ENCODE measurements at regions not wholly inside any gene's neighbourhood (a gene's known extent, or its start where the extent isn't known, plus 50 kb on each side); places are given as distances from the start of the nearest gene placed in this dataset.

DNA sequence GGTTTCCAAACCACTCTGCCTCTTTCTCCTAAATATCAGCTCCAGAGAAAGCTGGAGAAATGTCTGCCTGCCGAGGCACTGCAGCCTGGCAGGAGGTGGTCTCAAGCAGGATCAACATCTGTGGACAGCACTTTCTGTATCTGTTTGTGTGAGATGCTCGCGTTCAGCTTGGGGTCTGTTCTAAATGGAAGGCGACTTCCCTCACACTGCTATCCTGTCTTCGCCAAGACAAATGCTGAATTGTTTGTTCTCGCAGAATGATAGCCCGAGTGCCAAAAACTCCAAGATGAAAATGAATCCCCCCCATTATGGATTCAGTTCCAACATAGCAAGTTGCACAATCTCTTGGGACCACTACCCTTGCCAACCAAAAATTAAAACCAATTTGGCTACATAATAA, 72.2 kb upstream of the PALS2 start:
- H3K27ac ChIP-seq = no peak overlapping the region
- TF ChIP-seq, protein P1, sequence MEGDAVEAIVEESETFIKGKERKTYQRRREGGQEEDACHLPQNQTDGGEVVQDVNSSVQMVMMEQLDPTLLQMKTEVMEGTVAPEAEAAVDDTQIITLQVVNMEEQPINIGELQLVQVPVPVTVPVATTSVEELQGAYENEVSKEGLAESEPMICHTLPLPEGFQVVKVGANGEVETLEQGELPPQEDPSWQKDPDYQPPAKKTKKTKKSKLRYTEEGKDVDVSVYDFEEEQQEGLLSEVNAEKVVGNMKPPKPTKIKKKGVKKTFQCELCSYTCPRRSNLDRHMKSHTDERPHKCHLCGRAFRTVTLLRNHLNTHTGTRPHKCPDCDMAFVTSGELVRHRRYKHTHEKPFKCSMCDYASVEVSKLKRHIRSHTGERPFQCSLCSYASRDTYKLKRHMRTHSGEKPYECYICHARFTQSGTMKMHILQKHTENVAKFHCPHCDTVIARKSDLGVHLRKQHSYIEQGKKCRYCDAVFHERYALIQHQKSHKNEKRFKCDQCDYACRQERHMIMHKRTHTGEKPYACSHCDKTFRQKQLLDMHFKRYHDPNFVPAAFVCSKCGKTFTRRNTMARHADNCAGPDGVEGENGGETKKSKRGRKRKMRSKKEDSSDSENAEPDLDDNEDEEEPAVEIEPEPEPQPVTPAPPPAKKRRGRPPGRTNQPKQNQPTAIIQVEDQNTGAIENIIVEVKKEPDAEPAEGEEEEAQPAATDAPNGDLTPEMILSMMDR (conservative IDR thresholded peaks at IDR 0.05) = no peak

DNA sequence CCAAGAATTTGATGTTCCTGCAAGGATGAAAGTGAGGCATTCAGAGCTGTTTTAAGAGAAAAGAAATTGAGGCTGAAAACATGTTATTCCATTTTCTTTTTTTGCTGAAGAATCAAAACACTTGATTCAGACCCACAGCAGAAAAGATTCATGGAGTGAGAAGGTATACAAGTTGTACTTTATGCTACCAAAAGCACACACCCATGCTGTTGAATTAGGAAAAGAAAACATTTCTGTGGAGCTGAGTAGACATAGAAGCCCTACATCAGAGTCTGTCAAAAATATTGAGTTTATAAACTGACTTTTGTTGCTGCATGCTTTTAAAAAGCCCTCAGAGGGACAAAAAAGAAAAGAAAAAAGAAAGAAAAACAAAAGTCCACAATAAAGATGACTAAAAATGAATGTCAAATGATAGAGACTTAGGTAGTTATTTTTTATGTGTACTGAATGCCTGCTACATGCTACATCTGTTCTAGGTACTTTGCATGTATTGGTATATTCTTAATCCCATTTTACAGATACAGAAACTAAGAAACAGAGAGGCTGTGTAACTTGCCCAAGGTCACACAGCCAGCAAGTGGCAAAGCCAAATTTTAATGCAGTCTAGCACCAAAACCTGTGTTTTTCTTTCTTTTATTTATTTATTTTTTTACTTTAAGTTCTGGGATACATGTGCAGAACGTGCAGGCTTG, 71.7 kb upstream of the PALS2 start:
- TF ChIP-seq, protein P1 (conservative IDR thresholded peaks at IDR 0.05) = no peak
- no peak overlapping the region for H3K27ac ChIP-seq

DNA sequence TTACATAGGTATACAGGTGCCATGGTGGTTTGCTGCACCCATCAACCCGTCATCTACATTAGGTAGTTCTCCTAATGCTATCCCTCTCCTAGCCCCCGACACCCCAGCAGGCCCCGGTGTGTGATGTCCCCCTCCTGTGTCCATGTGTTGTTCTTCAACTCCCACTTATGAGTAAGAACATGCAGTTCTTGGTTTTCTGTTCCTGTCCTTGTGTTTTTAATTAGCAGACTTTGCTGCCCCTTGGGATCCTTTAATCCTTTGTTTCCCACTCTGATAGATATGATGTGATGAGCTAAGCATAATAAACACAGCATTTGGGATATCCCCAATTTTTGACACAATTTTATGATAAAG, 71.1 kb upstream of the PALS2 start:
- H3K27ac ChIP-seq = no peak overlapping the region
- TF ChIP-seq, protein P1 (conservative IDR thresholded peaks at IDR 0.05) = no peak

DNA sequence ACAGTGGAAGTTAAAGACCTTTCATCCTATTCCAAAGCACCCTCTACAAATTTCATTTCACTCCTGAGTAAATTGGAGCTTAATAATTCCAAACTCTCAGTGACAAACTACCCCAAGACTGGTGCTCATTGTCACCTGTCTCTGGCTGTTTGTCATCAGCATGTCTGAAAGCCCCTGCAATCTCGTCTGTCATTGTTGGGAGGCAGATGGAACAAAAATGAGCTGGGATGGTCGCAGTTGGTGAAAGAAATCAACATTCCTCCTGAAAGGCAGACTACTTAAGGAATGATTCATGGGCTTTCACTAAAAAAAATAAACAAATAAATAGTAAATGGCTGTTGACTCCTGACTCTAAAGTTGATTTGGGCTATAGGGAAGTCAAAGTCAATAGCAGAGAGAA, 69.7 kb upstream of the PALS2 start:
- no peak overlapping the region for H3K27ac ChIP-seq
- TF ChIP-seq, protein P1 (conservative IDR thresholded peaks at IDR 0.05) = no peak

DNA sequence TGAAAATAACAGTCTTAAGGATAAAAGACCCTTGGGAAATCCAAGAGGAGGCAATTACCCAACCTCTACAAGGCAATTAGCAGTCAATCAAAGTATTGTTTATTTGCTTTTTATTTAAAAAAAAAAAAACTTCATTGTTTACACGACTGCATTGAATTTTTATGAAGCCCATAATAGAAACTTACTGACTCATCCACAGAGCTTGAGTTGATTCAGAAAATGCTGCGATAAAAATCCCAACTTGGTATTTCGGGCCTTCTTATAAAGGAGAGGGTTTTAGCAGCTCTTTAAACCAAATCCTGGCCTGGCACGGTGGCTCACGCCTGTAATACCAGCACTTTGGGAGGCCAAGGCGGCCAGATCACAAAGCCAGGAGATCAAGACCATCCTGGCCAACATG, 69.2 kb upstream of the PALS2 start:
- TF ChIP-seq, protein P1 (conservative IDR thresholded peaks at IDR 0.05) = no peak
- no peak overlapping the region for H3K27ac ChIP-seq

DNA sequence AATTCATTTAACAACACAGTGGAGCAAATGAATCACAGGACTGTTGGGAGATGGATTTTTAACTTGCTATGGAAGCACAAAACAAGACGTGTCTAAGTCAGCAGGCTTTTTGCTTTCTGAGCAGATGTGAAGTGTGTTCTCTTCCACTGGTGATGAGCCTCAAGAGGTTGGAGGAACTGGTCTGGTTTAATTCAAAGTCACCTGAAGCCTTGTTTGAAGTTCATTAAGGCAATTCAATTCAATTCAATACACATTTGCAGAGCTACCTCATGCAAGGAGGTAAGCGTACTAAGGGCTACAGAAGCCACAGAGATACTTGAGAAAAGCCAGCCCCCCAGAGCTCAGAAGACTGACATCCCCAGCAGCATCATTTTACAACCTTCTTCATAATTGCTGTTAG, 68.4 kb upstream of the PALS2 start:
- H3K27ac ChIP-seq = no peak overlapping the region
- TF ChIP-seq, protein P1 (conservative IDR thresholded peaks at IDR 0.05) = no peak

DNA sequence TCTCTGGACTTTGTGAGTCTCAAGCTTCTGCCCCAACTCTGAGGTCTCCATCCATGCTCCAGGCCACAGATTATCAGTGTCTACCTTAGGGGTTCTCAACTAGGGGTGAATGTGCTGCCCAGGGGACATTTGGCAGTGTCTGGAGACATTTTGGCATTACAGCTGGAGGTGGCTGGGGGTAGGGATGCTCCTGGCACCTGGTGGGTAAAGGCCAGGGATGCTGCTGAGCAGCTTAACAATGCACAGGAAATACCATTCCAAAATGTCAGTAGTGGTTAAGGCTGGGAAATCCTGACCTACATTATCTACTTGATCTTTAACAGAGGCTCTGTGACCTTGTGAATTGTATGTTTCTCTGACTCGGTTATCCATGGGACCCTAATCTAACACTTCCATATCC, 67.3 kb upstream of the PALS2 start:
- TF ChIP-seq, protein P1 (conservative IDR thresholded peaks at IDR 0.05) = no peak
- no peak overlapping the region for H3K27ac ChIP-seq
